ENCODE measurements at regions not wholly inside any gene's neighbourhood (a gene's known extent, or its start where the extent isn't known, plus 50 kb on each side); places are given as distances from the start of the nearest gene placed in this dataset.

- TF ChIP-seq CTCF (IDR thresholded peaks at IDR 0.05; ENCODE audit: low read depth, low read length) = no peak
- no peak for TF ChIP-seq EZH2phosphoT487 (IDR thresholded peaks at IDR 0.05; ENCODE audit: low read depth)
Measured at GRCh38 chr5:62082370-62082801, 223.6 kb upstream of the KIF2A start.

Data from OCI-LY3 (cell line).